Progenitor cell of endocrine pancreas (in vitro differentiated cells): ENCODE measurements at regions not wholly inside any gene's neighbourhood (a gene's known extent, or its start where the extent isn't known, plus 50 kb on each side); places are given as distances from the start of the nearest gene placed in this dataset.

ENCODE experiments used
- DNase-seq: peaks from one replicate; pipeline ENCODE4 v3.0.0; 2021; ENCODE audit warnings: low spot score; ENCODE audit not compliant: unreplicated experiment
- H3K27ac Mint-ChIP-seq: 2 replicates; pipeline ENCODE4 v1.8.0; 2021; ENCODE audit warnings: mild to moderate bottlenecking, moderate library complexity, mixed read lengths
- H3K27me3 Mint-ChIP-seq: 2 replicates; pipeline ENCODE4 v1.8.0; 2021; ENCODE audit warnings: mixed read lengths
- H3K36me3 Mint-ChIP-seq: 2 replicates; pipeline ENCODE4 v1.8.0; 2022; ENCODE audit warnings: mixed read lengths; ENCODE audit not compliant: insufficient read depth
- H3K4me1 Mint-ChIP-seq: 2 replicates; pipeline ENCODE4 v1.8.0; 2021; ENCODE audit warnings: low read depth, mixed read lengths
- H3K4me3 Mint-ChIP-seq: 2 replicates; pipeline ENCODE4 v1.8.0; 2021; ENCODE audit warnings: low read depth, mild to moderate bottlenecking, moderate library complexity, mixed read lengths
- H3K9me3 Mint-ChIP-seq: 2 replicates; pipeline ENCODE4 v1.8.0; 2021; ENCODE audit warnings: low read depth, mixed read lengths
- TF ChIP-seq, protein P1 (sequence below): fragments of 200-600 bp; sonication (generic); IDR thresholded peaks from one replicate; pipeline ENCODE4 v1.5.0; 2021; ENCODE audit warnings: antibody characterized with exemption, mild to moderate bottlenecking; ENCODE audit not compliant: unreplicated experiment

DNA sequence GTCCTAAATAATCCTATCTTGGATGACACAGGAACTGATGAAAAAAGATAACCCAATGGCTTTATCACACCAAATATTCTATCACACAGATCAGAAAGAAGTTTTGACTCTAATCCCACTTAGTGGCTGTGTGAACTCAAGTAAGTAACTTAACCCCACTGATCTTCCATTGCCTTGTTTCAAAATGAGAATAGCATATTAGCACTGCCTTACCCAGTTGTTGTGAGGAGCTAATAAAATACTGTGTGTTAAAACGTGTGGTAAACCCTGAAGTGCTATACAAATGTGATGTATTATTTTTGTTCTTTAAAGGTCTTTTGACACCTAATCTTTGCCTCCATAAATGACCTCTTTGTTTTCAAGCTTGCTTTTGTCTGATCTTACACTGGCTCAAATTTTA lies 60.9 kb upstream of the ARID2 start:
- Mint-ChIP-seq H3K27ac (no peak overlapping the region), H3K4me3 (no peak overlapping the region), H3K27me3 (no peaks in the 10 kb centered on the region)

DNA sequence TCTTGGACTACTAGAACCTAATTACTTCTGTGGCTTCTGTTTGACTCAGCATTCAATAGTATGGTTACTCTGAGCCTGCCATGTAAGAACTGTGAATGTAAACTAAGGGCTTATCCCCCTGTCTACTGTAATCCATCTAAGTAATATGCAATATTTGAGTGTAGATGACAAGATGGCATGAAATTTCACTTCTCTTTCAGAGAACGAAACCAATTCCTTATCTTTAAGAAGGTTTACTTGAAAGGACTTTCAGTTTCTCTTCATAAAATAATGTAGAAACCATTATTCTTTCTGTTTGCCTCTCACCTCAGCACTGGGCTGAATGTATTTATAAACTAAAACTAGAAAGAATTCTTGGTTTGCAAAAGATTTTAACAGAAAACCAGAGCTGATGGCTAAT lies 60.4 kb upstream of the ARID2 start:
- no peaks in the 10 kb centered on the region for H3K36me3 Mint-ChIP-seq
- DNase-seq = no peak
- no peak overlapping the region for H3K4me3 Mint-ChIP-seq
- H3K9me3 Mint-ChIP-seq = no peaks in the 10 kb centered on the region
- H3K27me3 Mint-ChIP-seq = no peaks in the 10 kb centered on the region
- no peaks in the 10 kb centered on the region for H3K4me1 Mint-ChIP-seq
- TF ChIP-seq, protein P1, sequence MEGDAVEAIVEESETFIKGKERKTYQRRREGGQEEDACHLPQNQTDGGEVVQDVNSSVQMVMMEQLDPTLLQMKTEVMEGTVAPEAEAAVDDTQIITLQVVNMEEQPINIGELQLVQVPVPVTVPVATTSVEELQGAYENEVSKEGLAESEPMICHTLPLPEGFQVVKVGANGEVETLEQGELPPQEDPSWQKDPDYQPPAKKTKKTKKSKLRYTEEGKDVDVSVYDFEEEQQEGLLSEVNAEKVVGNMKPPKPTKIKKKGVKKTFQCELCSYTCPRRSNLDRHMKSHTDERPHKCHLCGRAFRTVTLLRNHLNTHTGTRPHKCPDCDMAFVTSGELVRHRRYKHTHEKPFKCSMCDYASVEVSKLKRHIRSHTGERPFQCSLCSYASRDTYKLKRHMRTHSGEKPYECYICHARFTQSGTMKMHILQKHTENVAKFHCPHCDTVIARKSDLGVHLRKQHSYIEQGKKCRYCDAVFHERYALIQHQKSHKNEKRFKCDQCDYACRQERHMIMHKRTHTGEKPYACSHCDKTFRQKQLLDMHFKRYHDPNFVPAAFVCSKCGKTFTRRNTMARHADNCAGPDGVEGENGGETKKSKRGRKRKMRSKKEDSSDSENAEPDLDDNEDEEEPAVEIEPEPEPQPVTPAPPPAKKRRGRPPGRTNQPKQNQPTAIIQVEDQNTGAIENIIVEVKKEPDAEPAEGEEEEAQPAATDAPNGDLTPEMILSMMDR = no peak
- H3K27ac Mint-ChIP-seq = no peak overlapping the region

More for the DNA sequence above, 60.9 kb upstream of the ARID2 start:
- Mint-ChIP-seq H3K4me1 (no peaks in the 10 kb centered on the region), H3K9me3 (no peaks in the 10 kb centered on the region), H3K36me3 (no peaks in the 10 kb centered on the region)
- DNase-seq = no peak
- TF ChIP-seq, protein P1 = no peak

DNA sequence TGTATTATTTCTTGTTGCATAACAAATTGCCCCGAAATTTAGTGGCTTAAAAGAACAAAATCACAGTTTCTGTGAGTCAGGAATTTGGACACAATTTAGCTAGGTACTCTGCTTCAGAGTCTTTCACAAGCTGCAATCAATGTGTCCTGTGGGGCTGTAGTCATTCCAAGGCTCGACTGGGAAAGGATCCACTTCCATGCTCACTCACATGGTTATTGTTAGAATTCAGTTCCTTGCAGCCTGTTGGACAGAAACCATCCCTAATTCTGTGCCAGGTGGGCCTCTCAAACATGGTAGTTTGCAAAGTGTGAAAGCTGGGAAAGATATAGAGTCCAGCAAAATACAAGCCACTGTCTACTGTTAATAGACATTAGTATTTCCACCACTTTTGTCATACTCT lies 59.7 kb upstream of the ARID2 start:
- no peak overlapping the region for H3K27ac Mint-ChIP-seq
- H3K4me3 Mint-ChIP-seq = no peak overlapping the region

DNA sequence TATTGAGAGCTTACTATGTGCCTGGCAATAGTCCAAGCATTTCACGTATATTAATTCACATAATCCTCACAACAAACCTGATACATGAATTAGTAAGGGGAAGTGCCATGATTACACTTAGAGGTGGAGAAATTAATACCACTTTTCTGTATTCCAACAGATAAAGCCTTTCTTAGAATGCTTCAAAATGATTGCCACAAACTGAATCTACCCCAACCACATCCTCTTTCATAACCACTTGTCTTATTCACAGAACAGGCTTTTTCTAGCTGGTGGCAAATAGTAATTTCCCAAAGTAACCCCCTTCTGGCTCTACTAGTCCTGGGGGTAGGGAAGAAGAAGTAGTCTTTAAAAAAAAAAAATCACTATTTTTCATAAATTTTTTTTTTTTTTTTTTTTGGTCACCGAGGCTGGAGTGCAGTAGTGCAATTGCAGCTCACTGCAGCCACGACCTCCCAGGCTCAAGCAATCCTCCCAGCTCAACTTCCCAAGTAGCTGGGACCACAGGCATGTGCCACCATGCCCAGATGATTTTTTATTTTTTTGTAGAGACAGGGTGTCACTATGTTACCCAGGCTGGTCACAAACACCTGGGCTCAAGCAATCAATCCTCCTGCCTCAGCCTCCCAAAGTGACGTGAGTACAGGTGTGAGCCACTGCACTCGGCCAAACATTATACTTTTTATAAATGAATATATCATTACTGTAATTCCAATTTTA lies 59.0 kb upstream of the ARID2 start:
- Mint-ChIP-seq H3K27ac (no peak overlapping the region), H3K4me1 (no peaks in the 10 kb centered on the region), H3K36me3 (no peaks in the 10 kb centered on the region), H3K27me3 (no peaks in the 10 kb centered on the region), H3K9me3 (no peaks in the 10 kb centered on the region), H3K4me3 (no peak overlapping the region)
- DNase-seq = no peak
- TF ChIP-seq, protein P1 = no peak

More for the DNA sequence above, 59.7 kb upstream of the ARID2 start:
- no peak for DNase-seq
- Mint-ChIP-seq H3K9me3 (no peaks in the 10 kb centered on the region), H3K27me3 (no peaks in the 10 kb centered on the region), H3K4me1 (no peaks in the 10 kb centered on the region), H3K36me3 (no peaks in the 10 kb centered on the region)
- TF ChIP-seq, protein P1 = no peak

DNA sequence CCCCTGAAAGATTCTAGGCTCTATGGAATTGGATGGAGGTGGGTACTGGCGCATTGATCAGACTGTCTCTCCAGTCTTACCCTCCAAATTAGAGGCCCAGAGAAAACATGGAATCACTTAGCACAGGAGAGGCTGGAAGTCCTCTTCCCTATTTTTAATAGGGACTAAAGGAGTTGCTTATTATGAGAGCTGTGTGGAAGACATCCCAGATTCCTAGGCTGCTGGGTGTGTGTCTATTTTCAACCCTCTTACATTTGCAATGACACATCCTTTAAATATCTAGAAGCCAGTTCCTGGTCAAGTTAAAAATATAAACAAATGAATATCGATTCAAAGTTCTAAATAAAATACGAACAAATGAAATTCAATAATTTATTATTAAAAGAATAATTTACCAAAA lies 58.3 kb upstream of the ARID2 start:
- Mint-ChIP-seq H3K4me3 (no peak overlapping the region), H3K4me1 (no peaks in the 10 kb centered on the region), H3K27ac (no peak overlapping the region), H3K9me3 (no peaks in the 10 kb centered on the region), H3K27me3 (no peaks in the 10 kb centered on the region), H3K36me3 (no peaks in the 10 kb centered on the region)
- TF ChIP-seq, protein P1 = no peak
- DNase-seq = no peak
